H9 (cell line): ENCODE measurements at regions not wholly inside any gene's neighbourhood (a gene's known extent, or its start where the extent isn't known, plus 50 kb on each side); places are given as distances from the start of the nearest gene placed in this dataset.

Source experiments
- DNase-seq: peaks from one replicate; pipeline ENCODE4 v3.0.0-alpha.2; 2017
- H2AFZ ChIP-seq: one replicate; pipeline ENCODE4 v1.6.1; 2013; ENCODE audit warnings: mild to moderate bottlenecking, low read length, control low read depth, moderate library complexity
- H2AK5ac ChIP-seq: 2 replicates; pipeline ENCODE4 v1.6.1; 2013; ENCODE audit warnings: low read length, control low read depth, mixed read lengths; ENCODE audit not compliant: insufficient read length
- H2BK120ac ChIP-seq: one replicate; pipeline ENCODE4 v1.6.1; 2013; ENCODE audit warnings: low read depth, mild to moderate bottlenecking, low read length, control low read depth, inconsistent platforms; ENCODE audit not compliant: poor library complexity, severe bottlenecking
- H2BK12ac ChIP-seq: 2 replicates; pipeline ENCODE4 v1.6.1; 2013; ENCODE audit warnings: low read length, control low read depth, mixed read lengths, low read depth; ENCODE audit not compliant: insufficient read length
- H2BK15ac ChIP-seq: 2 replicates; pipeline ENCODE4 v1.6.1; 2013; ENCODE audit warnings: low read depth, low read length, control low read depth
- H2BK20ac ChIP-seq: one replicate; pipeline ENCODE4 v1.6.1; 2013; ENCODE audit warnings: low read depth, mild to moderate bottlenecking, low read length, control low read depth, inconsistent platforms; ENCODE audit not compliant: poor library complexity, severe bottlenecking
- H2BK5ac ChIP-seq: 2 replicates; pipeline ENCODE4 v1.6.1; 2013; ENCODE audit warnings: low read length, control low read depth, mixed read lengths; ENCODE audit not compliant: insufficient read length
- H3K14ac ChIP-seq: 2 replicates; pipeline ENCODE4 v1.6.1; 2013; ENCODE audit warnings: low read length, control low read depth; ENCODE audit not compliant: insufficient read depth
- H3K18ac ChIP-seq: 2 replicates; pipeline ENCODE4 v1.6.1; 2013; ENCODE audit warnings: low read depth, mild to moderate bottlenecking, mixed read lengths, low read length, control low read depth; ENCODE audit not compliant: insufficient read length
- H3K23ac ChIP-seq: 2 replicates; pipeline ENCODE4 v1.6.1; 2013; ENCODE audit warnings: low read length, control low read depth, mixed read lengths, low read depth; ENCODE audit not compliant: insufficient read length
- H3K23me2 ChIP-seq: 2 replicates; pipeline ENCODE4 v1.6.1; 2013; ENCODE audit warnings: low read depth, mild to moderate bottlenecking, mixed read lengths, low read length, control low read depth; ENCODE audit not compliant: insufficient read length, poor library complexity, severe bottlenecking
- H3K27ac ChIP-seq: 2 replicates; pipeline ENCODE4 v1.5.1; 2013; ENCODE audit warnings: low read length, control low read depth, mixed read lengths, low read depth; ENCODE audit not compliant: insufficient read length
- H3K27me3 ChIP-seq: 2 replicates; pipeline ENCODE4 v1.6.1; 2013; ENCODE audit warnings: low read length, control low read depth, inconsistent platforms; ENCODE audit not compliant: insufficient read depth
- H3K4ac ChIP-seq: 2 replicates; pipeline ENCODE4 v1.6.1; 2013; ENCODE audit warnings: low read depth, mild to moderate bottlenecking, control low read depth, inconsistent platforms, low read length, moderate library complexity
- H3K4me1 ChIP-seq: 2 replicates; pipeline ENCODE4 v1.6.1; 2013; ENCODE audit warnings: low read length, control low read depth, inconsistent platforms; ENCODE audit not compliant: insufficient read depth
- H3K4me2 ChIP-seq: 2 replicates; pipeline ENCODE4 v1.6.1; 2013; ENCODE audit warnings: low read length, control low read depth, mixed read lengths; ENCODE audit not compliant: insufficient read length, insufficient read depth
- H3K56ac ChIP-seq: 2 replicates; pipeline ENCODE4 v1.6.1; 2013; ENCODE audit warnings: low read depth, mild to moderate bottlenecking, mixed read lengths, low read length, control low read depth; ENCODE audit not compliant: insufficient read length
- H3K79me1 ChIP-seq: 2 replicates; pipeline ENCODE4 v1.6.1; 2013; ENCODE audit warnings: low read depth, mild to moderate bottlenecking, moderate library complexity, low read length, control low read depth, inconsistent platforms; ENCODE audit not compliant: insufficient read depth, poor library complexity, severe bottlenecking
- H3K79me2 ChIP-seq: 2 replicates; pipeline ENCODE4 v1.6.1; 2013; ENCODE audit warnings: low read length, control low read depth, inconsistent platforms; ENCODE audit not compliant: insufficient read depth
- H3K9ac ChIP-seq: 2 replicates; pipeline ENCODE4 v1.6.1; 2013; ENCODE audit warnings: low read length, control low read depth, mixed read lengths; ENCODE audit not compliant: insufficient read length; ENCODE audit errors: extremely low read depth
- H3K9me3 ChIP-seq: one replicate; pipeline ENCODE4 v1.6.1; 2013; ENCODE audit warnings: low read depth, low read length, inconsistent platforms; ENCODE audit not compliant: control insufficient read depth
- H3T11ph ChIP-seq: one replicate; pipeline ENCODE4 v1.6.1; 2013; ENCODE audit warnings: mild to moderate bottlenecking, low read length, control low read depth, inconsistent platforms
- H4K20me1 ChIP-seq: one replicate; pipeline ENCODE4 v1.6.1; 2013; ENCODE audit not compliant: control insufficient read depth, insufficient read length, insufficient read depth
- H4K5ac ChIP-seq: 2 replicates; pipeline ENCODE4 v1.6.1; 2013; ENCODE audit warnings: low read depth, mild to moderate bottlenecking, mixed read lengths, low read length, control low read depth; ENCODE audit not compliant: insufficient read length
- H4K8ac ChIP-seq: replicated peaks from 2 replicates; pipeline ENCODE4 v1.6.1; 2013; ENCODE audit warnings: low read length, control low read depth, mixed read lengths, low read depth; ENCODE audit not compliant: insufficient read length
- H4K91ac ChIP-seq: 2 replicates; pipeline ENCODE4 v1.6.1; 2013; ENCODE audit warnings: low read depth, mild to moderate bottlenecking, moderate library complexity, mixed read lengths, low read length, control low read depth; ENCODE audit not compliant: insufficient read length
- H3K27ac Mint-ChIP-seq, 3 experiments: 2 replicates in 2 of 3; 3 replicates in 1 of 3; pipeline ENCODE4 v1.8.0; 2020 to 2021; ENCODE audit warnings: mixed read lengths in 3 of 3, mild to moderate bottlenecking in 1 of 3, moderate library complexity in 1 of 3
- H3K27me3 Mint-ChIP-seq: 2 replicates; pipeline ENCODE4 v1.8.0; 2021; ENCODE audit warnings: low read depth, mild to moderate bottlenecking, moderate library complexity, mixed read lengths
- H3K36me3 Mint-ChIP-seq, 3 experiments: 2 replicates in 2 of 3; 3 replicates in 1 of 3; pipeline ENCODE4 v1.8.0; 2020 to 2021; ENCODE audit warnings: low read depth in 3 of 3, mixed read lengths in 3 of 3; ENCODE audit not compliant: insufficient read depth in 1 of 3
- H3K4me1 Mint-ChIP-seq, 2 experiments: 2 replicates each; pipeline ENCODE4 v1.8.0; 2020; ENCODE audit warnings: mixed read lengths in 2 of 2
- H3K4me3 Mint-ChIP-seq, 2 experiments: 2 replicates in 1 of 2; 3 replicates in 1 of 2; pipeline ENCODE4 v1.8.0; 2020 to 2021; ENCODE audit warnings: mild to moderate bottlenecking in 2 of 2, mixed read lengths in 2 of 2, moderate library complexity in 1 of 2
- H3K9me3 Mint-ChIP-seq, 2 experiments: 2 replicates in 1 of 2; 3 replicates in 1 of 2; pipeline ENCODE4 v1.8.0; 2020; ENCODE audit warnings: mild to moderate bottlenecking in 2 of 2, mixed read lengths in 2 of 2, moderate library complexity in 1 of 2
- WGBS: extraction: QIAGEN DNeasy Blood & Tissue Kit; methylation state at CpG from one replicate; pipeline ENCODE4 v1.1.7; 2013; ENCODE audit warnings: missing lambda C conversion rate, low lambda C conversion rate, mixed read lengths; ENCODE audit not compliant: insufficient read length; ENCODE audit errors: extremely low coverage; 5-methylcytosine and 5-hydroxymethylcytosine counted together
- TF ChIP-seq, protein P1 (sequence below): fragments of 200-600 bp; sonication (generic); conservative IDR thresholded peaks from 3 replicates; pipeline ENCODE4 v1.8.0; 2021; ENCODE audit warnings: antibody characterized with exemption, mild to moderate bottlenecking

DNA sequence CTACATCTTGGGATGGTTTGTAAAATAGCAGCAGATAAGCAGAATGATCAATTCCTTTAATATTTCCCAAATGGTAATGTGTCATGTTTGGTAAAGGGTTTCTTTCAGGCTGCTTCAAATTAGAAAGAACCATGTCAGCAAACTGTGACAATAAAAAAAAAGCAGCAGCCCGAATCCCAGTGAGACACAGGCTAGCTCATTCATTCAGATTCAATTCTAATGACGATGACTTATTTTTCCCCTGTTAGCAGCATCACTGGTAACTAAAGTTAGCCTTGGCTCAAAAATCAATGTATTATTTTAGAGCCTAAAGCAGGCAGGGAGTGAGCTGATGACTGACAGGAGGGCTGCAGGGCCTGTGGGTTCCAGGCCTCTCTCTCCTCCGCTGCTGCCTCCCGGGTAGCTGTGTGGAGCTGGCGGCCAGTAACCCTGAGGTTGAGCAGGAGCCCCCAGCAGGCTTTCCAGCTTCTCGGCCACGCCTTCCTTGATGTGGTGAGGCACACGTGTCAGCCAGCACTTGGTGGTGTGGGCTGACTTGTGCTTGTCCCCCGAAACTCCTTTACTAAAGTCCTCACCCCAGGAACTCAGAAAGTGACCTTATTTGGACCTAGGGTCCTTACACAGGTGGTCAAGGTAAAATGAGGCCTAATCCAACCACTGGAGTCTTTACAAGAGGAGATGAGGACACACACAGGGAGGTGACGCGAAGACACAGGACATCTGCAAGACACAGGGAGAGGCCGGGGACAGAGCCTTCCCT is 120.5 kb upstream of the HS6ST1 start:
- Histone ChIP-seq H4K91ac (no peak overlapping the region), H3K23me2 (no peaks in the 10 kb centered on the region), H2BK120ac (no peak overlapping the region), H3K4me1 (peaks cover 3% of the 10 kb centered on the region; the same call in 1 of the 2 replicates), H3K9ac (no peak overlapping the region), H3K23ac (no peak overlapping the region), H4K20me1 (no peaks in the 10 kb centered on the region), H3K27me3 (no peaks in the 10 kb centered on the region), H3K18ac (no peak overlapping the region), H2BK5ac (no peak overlapping the region), H4K5ac (no peak overlapping the region), H3K27ac (no peak overlapping the region), H3K56ac (no peak overlapping the region), H2AK5ac (no peak overlapping the region), H3K14ac (no peak overlapping the region), H2BK15ac (no peak overlapping the region), H2BK12ac (no peak overlapping the region), H4K8ac (no peak overlapping the region), H2AFZ (no peak overlapping the region), H3T11ph (no peak overlapping the region), H3K9me3 (no peaks in the 10 kb centered on the region), H2BK20ac (no peak overlapping the region), H3K4me2 (no peak overlapping the region), H3K79me2 (no peaks in the 10 kb centered on the region), H3K4ac (no peak overlapping the region), H3K79me1 (no peaks in the 10 kb centered on the region)
- DNase-seq: peak; percentile 19
- Mint-ChIP-seq H3K27ac (no peak overlapping the region), H3K4me1 (peaks cover 21 to 22% of the 10 kb centered on the region in 2 experiments), H3K4me3 (no peak overlapping the region), H3K27me3 (peaks cover 1% of the 10 kb centered on the region; the same call in 1 of the 2 replicates), H3K9me3 (no peaks in the 10 kb centered on the region), H3K36me3 (no peaks in the 10 kb centered on the region; a peak in 1 of 7 replicates)
- TF ChIP-seq, protein P1, sequence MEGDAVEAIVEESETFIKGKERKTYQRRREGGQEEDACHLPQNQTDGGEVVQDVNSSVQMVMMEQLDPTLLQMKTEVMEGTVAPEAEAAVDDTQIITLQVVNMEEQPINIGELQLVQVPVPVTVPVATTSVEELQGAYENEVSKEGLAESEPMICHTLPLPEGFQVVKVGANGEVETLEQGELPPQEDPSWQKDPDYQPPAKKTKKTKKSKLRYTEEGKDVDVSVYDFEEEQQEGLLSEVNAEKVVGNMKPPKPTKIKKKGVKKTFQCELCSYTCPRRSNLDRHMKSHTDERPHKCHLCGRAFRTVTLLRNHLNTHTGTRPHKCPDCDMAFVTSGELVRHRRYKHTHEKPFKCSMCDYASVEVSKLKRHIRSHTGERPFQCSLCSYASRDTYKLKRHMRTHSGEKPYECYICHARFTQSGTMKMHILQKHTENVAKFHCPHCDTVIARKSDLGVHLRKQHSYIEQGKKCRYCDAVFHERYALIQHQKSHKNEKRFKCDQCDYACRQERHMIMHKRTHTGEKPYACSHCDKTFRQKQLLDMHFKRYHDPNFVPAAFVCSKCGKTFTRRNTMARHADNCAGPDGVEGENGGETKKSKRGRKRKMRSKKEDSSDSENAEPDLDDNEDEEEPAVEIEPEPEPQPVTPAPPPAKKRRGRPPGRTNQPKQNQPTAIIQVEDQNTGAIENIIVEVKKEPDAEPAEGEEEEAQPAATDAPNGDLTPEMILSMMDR: no peak
- no CpG with 5 or more reads among the region's 12 CpGs for WGBS
